ENCODE measurements at regions not wholly inside any gene's neighbourhood (a gene's known extent, or its start where the extent isn't known, plus 50 kb on each side); places are given as distances from the start of the nearest gene placed in this dataset.

DNA sequence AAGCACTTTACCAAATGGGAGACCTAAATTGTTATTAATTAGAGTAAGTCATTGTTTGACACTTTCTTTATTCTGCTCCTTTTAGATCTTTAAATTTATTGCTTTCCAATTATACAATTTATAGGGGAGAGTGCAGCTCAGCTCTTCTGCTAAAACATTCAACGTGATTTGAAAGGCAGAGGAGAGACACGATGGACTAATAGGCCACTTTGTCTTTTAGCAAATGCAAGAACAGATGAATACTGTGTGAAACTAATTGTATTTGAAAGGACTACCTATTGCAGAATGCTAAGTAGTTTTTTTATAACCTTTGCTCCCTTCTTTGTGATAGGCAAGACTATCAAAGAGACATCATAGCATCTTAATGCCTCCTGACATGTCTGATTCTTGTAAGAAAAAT, 320.4 kb upstream of the KLF3 start:
- no peak for TF ChIP-seq EP300 (IDR thresholded peaks at IDR 0.05; ENCODE audit: low read depth)
- H3K27ac ChIP-seq, result no peak overlapping the region
- no peak for DNase-seq
- peaks cover 6 to 9% of the 10 kb centered on the region in 2 donors for H3K9me3 ChIP-seq
- H3K36me3 ChIP-seq, result no peaks in the 10 kb centered on the region
- H3K4me3 ChIP-seq, result no peak overlapping the region
- H3K27me3 ChIP-seq, result no peaks in the 10 kb centered on the region
- intact Hi-C loops (cut with DNase I; ENCODE audit: low total_unique reads) (loop anchor here (2.0 kb wide), 1 partner anchor 47 kb away; no protein-coding TSS in a partner anchor), in situ Hi-C loops (cut with MboI; ENCODE audit: low pct_ligation_motif_present in 1 of 4, low pct_unique_long_range_greater_than_20kb in 1 of 4, low sequenced_read_pairs in 3 of 4) (no loop called here)
- 79 to 80% methylated on average over 2 of the region's 2 CpGs for WGBS, 2 donors (ENCODE audit: low coverage in 1 of 2)
- H3K4me1 ChIP-seq, result no peaks in the 10 kb centered on the region

GRCh38 chr4:38344929-38345328, 319.1 kb upstream of the KLF3 start:
- no peak overlapping the region for H3K4me3 ChIP-seq
- intact Hi-C loops (cut with DNase I; ENCODE audit: low total_unique reads), result no loop called here

DNA sequence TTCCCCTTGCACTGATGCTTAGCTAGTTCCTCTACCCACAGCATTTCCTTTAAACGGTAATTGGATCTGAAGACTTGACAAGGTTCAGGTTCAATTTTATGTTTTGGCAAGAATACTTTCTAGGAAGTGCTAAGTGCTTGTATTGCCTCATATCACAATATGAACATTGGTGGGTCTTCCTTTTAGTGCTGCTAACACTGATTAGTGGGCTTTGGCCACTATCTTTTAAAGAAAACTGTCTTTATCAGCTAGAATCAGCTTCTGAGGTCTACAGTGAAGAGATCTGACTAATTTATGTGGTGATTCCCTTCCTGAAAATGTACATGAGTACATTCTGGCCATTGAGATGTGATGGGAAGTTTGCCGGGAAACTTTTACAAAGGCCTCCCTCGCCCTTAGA, 316.7 kb upstream of the KLF3 start:
- no peak for DNase-seq
- intact Hi-C loops (cut with DNase I; ENCODE audit: low total_unique reads), result no loop called here
- Histone ChIP-seq H3K27ac (no peak overlapping the region), H3K4me1 (no peaks in the 10 kb centered on the region), H3K36me3 (no peaks in the 10 kb centered on the region), H3K27me3 (no peaks in the 10 kb centered on the region), H3K9me3 (no peaks in the 10 kb centered on the region), H3K4me3 (no peak overlapping the region)
- TF ChIP-seq, protein P1, sequence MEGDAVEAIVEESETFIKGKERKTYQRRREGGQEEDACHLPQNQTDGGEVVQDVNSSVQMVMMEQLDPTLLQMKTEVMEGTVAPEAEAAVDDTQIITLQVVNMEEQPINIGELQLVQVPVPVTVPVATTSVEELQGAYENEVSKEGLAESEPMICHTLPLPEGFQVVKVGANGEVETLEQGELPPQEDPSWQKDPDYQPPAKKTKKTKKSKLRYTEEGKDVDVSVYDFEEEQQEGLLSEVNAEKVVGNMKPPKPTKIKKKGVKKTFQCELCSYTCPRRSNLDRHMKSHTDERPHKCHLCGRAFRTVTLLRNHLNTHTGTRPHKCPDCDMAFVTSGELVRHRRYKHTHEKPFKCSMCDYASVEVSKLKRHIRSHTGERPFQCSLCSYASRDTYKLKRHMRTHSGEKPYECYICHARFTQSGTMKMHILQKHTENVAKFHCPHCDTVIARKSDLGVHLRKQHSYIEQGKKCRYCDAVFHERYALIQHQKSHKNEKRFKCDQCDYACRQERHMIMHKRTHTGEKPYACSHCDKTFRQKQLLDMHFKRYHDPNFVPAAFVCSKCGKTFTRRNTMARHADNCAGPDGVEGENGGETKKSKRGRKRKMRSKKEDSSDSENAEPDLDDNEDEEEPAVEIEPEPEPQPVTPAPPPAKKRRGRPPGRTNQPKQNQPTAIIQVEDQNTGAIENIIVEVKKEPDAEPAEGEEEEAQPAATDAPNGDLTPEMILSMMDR (IDR thresholded peaks at IDR 0.05), result no peak
- TF ChIP-seq POLR2A (IDR thresholded peaks at IDR 0.05) (no peak), EP300 (IDR thresholded peaks at IDR 0.05; ENCODE audit: low read depth) (no peak), POLR2AphosphoS5 (IDR thresholded peaks at IDR 0.05) (no peak)
- in situ Hi-C loops (cut with MboI; ENCODE audit: low pct_ligation_motif_present in 1 of 4, low pct_unique_long_range_greater_than_20kb in 1 of 4, low sequenced_read_pairs in 3 of 4), result no loop called here
- WGBS, 2 donors (ENCODE audit: low coverage in 1 of 2), result 82 to 86% methylated on average over 3 of the region's 3 CpGs

More at GRCh38 chr4:38344929-38345328, 319.1 kb upstream of the KLF3 start:
- H3K27me3 ChIP-seq, result no peaks in the 10 kb centered on the region
- no peaks in the 10 kb centered on the region for H3K36me3 ChIP-seq
- in situ Hi-C loops (cut with MboI; ENCODE audit: low pct_ligation_motif_present in 1 of 4, low pct_unique_long_range_greater_than_20kb in 1 of 4, low sequenced_read_pairs in 3 of 4), result no loop called here
- no peak overlapping the region for H3K27ac ChIP-seq
- DNase-seq, result no peak
- TF ChIP-seq EP300 (IDR thresholded peaks at IDR 0.05; ENCODE audit: low read depth) (no peak), POLR2AphosphoS5 (IDR thresholded peaks at IDR 0.05) (no peak), POLR2A (IDR thresholded peaks at IDR 0.05) (no peak)
- TF ChIP-seq, protein P1 (IDR thresholded peaks at IDR 0.05), result no peak
- no peaks in the 10 kb centered on the region for H3K9me3 ChIP-seq
- H3K4me1 ChIP-seq, result no peaks in the 10 kb centered on the region
- 33 to 45% methylated on average over 1 of the region's 1 CpG for WGBS, 2 donors (ENCODE audit: low coverage in 1 of 2)

- intact Hi-C loops (cut with DNase I; ENCODE audit: low total_unique reads), result no loop called here
- 93 to 100% methylated on average over 1 of the region's 1 CpG for WGBS, 2 donors (ENCODE audit: low coverage in 1 of 2)
- TF ChIP-seq POLR2AphosphoS5 (IDR thresholded peaks at IDR 0.05), result no peak
- in situ Hi-C loops (cut with MboI; ENCODE audit: low pct_ligation_motif_present in 1 of 4, low pct_unique_long_range_greater_than_20kb in 1 of 4, low sequenced_read_pairs in 3 of 4), result no loop called here
- Histone ChIP-seq H3K27ac (no peak overlapping the region), H3K4me1 (no peaks in the 10 kb centered on the region), H3K27me3 (no peaks in the 10 kb centered on the region), H3K9me3 (peaks cover 0 to 5% of the 10 kb centered on the region in 2 donors), H3K4me3 (no peak overlapping the region), H3K36me3 (no peaks in the 10 kb centered on the region)
- DNase-seq, result no peak
These were observed 309.6 kb upstream of the KLF3 start for GRCh38 chr4:38354421-38354820.

DNA sequence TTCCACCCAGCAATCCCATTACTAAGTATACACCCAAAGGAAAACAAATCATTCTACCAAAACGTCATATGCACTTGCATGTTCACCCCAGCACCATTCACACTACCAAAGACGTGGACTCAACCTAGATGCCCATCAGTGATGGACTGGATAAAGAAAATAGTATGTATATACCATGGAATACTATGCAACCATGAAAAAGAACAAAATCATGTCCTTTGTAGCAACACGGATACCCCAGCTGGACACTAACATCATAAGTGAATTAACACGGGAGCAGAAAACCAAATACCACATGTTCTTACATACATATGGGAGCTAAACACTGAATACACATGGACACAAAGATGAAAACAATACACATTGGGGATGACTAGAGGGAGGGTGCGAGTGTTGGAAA, 309.1 kb upstream of the KLF3 start:
- DNase-seq, result no peak
- H3K27ac ChIP-seq, result no peak overlapping the region
- intact Hi-C loops (cut with DNase I; ENCODE audit: low total_unique reads) (no loop called here), in situ Hi-C loops (cut with MboI; ENCODE audit: low pct_ligation_motif_present in 1 of 4, low pct_unique_long_range_greater_than_20kb in 1 of 4, low sequenced_read_pairs in 3 of 4) (no loop called here)
- no peaks in the 10 kb centered on the region for H3K4me1 ChIP-seq
- H3K4me3 ChIP-seq, result no peak overlapping the region
- 86 to 100% methylated on average over 4 to 5 of the region's 5 CpGs for WGBS, 2 donors (ENCODE audit: low coverage in 1 of 2)
- no peaks in the 10 kb centered on the region for H3K27me3 ChIP-seq
- H3K9me3 ChIP-seq, result peaks cover 0 to 5% of the 10 kb centered on the region in 2 donors
- TF ChIP-seq, protein P1 (IDR thresholded peaks at IDR 0.05), result no peak
- TF ChIP-seq POLR2AphosphoS5 (IDR thresholded peaks at IDR 0.05), result no peak
- no peak for TF ChIP-seq EP300 (IDR thresholded peaks at IDR 0.05; ENCODE audit: low read depth)
- no peak for TF ChIP-seq POLR2A (IDR thresholded peaks at IDR 0.05)
- H3K36me3 ChIP-seq, result no peaks in the 10 kb centered on the region
